ENCODE measurements at regions not wholly inside any gene's neighbourhood (a gene's known extent, or its start where the extent isn't known, plus 50 kb on each side); places are given as distances from the start of the nearest gene placed in this dataset.
A peak's percentile ranks its signal among the peaks of the same experiment; 100 is the strongest.

GRCh38 chr13:91123456-91124127 lies 223.9 kb upstream of the MIR17HG start:
- ATAC-seq (peak; percentile 91), DNase-seq (ENCODE audit: low spot score) (no peak)
- Mint-ChIP-seq H3K4me3 (no peak overlapping the region), H3K36me3 (no peaks in the 10 kb centered on the region), H3K4me1 (peaks cover 18% of the 10 kb centered on the region), H3K9me3 (no peaks in the 10 kb centered on the region), H3K27me3 (ENCODE audit: low read depth) (no peaks in the 10 kb centered on the region), H3K27ac (peak overlapping the region; percentile 73; the same call in 1 of the 2 replicates)
- ChIA-PET CTCF (interaction anchor here (1.2 to 2.1 kb wide), 4 partner anchors 46 to 257 kb away, joined by 4 to 7 read pairs (median 5); no protein-coding TSS in a partner anchor), POLR2A (interaction anchor here (0.6 kb wide), 1 partner anchor 1623 kb away, joined by 4 read pairs; no protein-coding TSS in a partner anchor)
- TF ChIP-seq NFE2L1 (CRISPR knock-in tag; IDR thresholded peaks at IDR 0.05) (no peak), ETV6 (CRISPR knock-in tag; IDR thresholded peaks at IDR 0.05) (no peak), PREB (CRISPR knock-in tag; IDR thresholded peaks at IDR 0.05; ENCODE audit: borderline replicate concordance) (no peak), GTF2I (CRISPR knock-in tag; conservative IDR thresholded peaks at IDR 0.05) (no peak), AFF4 (CRISPR knock-in tag; IDR thresholded peaks at IDR 0.05; ENCODE audit: borderline replicate concordance) (no peak), IRF2 (CRISPR knock-in tag; IDR thresholded peaks at IDR 0.05; ENCODE audit: borderline replicate concordance, low read depth) (no peak), ZNF138 (CRISPR knock-in tag; conservative IDR thresholded peaks at IDR 0.05) (no peak), ZNF512 (CRISPR knock-in tag; IDR thresholded peaks at IDR 0.05; ENCODE audit: borderline replicate concordance) (no peak), NR1H2 (CRISPR knock-in tag; IDR thresholded peaks at IDR 0.05) (no peak), MAX (CRISPR knock-in tag; IDR thresholded peaks at IDR 0.05) (no peak)

- Mint-ChIP-seq H3K4me1 (peaks cover 18% of the 10 kb centered on the region), H3K27me3 (ENCODE audit: low read depth) (no peaks in the 10 kb centered on the region), H3K36me3 (peaks cover 3% of the 10 kb centered on the region), H3K27ac (no peak overlapping the region), H3K4me3 (no peak overlapping the region), H3K9me3 (peaks cover 8% of the 10 kb centered on the region)
- ChIA-PET POLR2A (no interaction called here), CTCF (no interaction called here)
- no peak for ATAC-seq
- DNase-seq (ENCODE audit: low spot score), result no peak
- TF ChIP-seq ATF6 (CRISPR knock-in tag; IDR thresholded peaks at IDR 0.05), result no peak
- no peak for TF ChIP-seq GABPB1 (CRISPR knock-in tag; IDR thresholded peaks at IDR 0.05)
- TF ChIP-seq RORB (CRISPR knock-in tag; IDR thresholded peaks at IDR 0.05), result no peak
- TF ChIP-seq TEAD4 (CRISPR knock-in tag; IDR thresholded peaks at IDR 0.05), result no peak
- TF ChIP-seq CREM (CRISPR knock-in tag; IDR thresholded peaks at IDR 0.05), result no peak
- TF ChIP-seq E2F4 (CRISPR knock-in tag; IDR thresholded peaks at IDR 0.05; ENCODE audit: borderline replicate concordance, low read depth), result no peak
- no peak for TF ChIP-seq MYBL2 (CRISPR knock-in tag; IDR thresholded peaks at IDR 0.05)
- no peak for TF ChIP-seq FOXP4 (CRISPR knock-in tag; IDR thresholded peaks at IDR 0.05)
- TF ChIP-seq ZNF423 (CRISPR knock-in tag; IDR thresholded peaks at IDR 0.05), result no peak
- TF ChIP-seq ZNF121 (CRISPR knock-in tag; IDR thresholded peaks at IDR 0.05), result no peak
- no peak for TF ChIP-seq MLX (CRISPR knock-in tag; IDR thresholded peaks at IDR 0.05)
- TF ChIP-seq ZNF232 (CRISPR knock-in tag; IDR thresholded peaks at IDR 0.05), result no peak
Measured at GRCh38 chr13:91126806-91127205, 220.7 kb upstream of the MIR17HG start.
